B cell (primary cell): ENCODE measurements at regions not wholly inside any gene's neighbourhood (a gene's known extent, or its start where the extent isn't known, plus 50 kb on each side); places are given as distances from the start of the nearest gene placed in this dataset.

Source experiments
- ATAC-seq: fragments of 200-7000 bp; cut with Tn5 transposase; one replicate; pipeline ENCODE4 v1.10.0; 2021; ENCODE audit warnings: low read depth, mild to moderate bottlenecking, moderate number of reproducible peaks, moderate library complexity
- CTCF ChIA-PET: fragments of 350-600 bp; sonication (Branson Sonifier 250); formaldehyde crosslinking; loops from one replicate; lab custom pipeline; 2021; ENCODE audit warnings: antibody characterized with exemption, inconsistent platforms; lab: Charles Lee
- POLR2A ChIA-PET: fragments of 350-600 bp; sonication (Branson Sonifier 250); formaldehyde crosslinking; loops from one replicate; lab custom pipeline; 2021; ENCODE audit warnings: antibody characterized with exemption; lab: Charles Lee
- DNase-seq: peaks from one replicate; pipeline ENCODE4 v3.0.0; 2013
- H2AFZ ChIP-seq: 2 replicates; pipeline ENCODE4 v1.6.1; 2012; ENCODE audit warnings: mild to moderate bottlenecking, low read depth, low read length; ENCODE audit not compliant: insufficient read depth, poor library complexity, severe bottlenecking
- H3K27ac ChIP-seq, 2 donors: 1 replicate in 1 of 2; 2 replicates in 1 of 2; pipeline ENCODE4 v1.5.1; 2012 to 2013; ENCODE audit warnings: low read length in 2 of 2, mild to moderate bottlenecking in 2 of 2, moderate library complexity in 1 of 2
- H3K27me3 ChIP-seq, 4 experiments: fragments of 200-600 bp in 1 of 4; sonication (generic) in 1 of 4; replicated peaks in 1 of 4; 1 replicate in 2 of 4; 2 replicates in 2 of 4; pipeline versions ENCODE4 v1.6.1 to v1.7.0; 2013 to 2016; ENCODE audit warnings: low read length in 3 of 4, mild to moderate bottlenecking in 2 of 4, mixed read lengths in 1 of 4, moderate library complexity in 1 of 4; ENCODE audit not compliant: insufficient read depth in 4 of 4, control insufficient read depth in 3 of 4; ENCODE audit errors: control extremely low read depth in 1 of 4
- H3K36me3 ChIP-seq, 2 experiments: replicated peaks in 1 of 2; 1 replicate in 1 of 2; 2 replicates in 1 of 2; pipeline versions ENCODE4 v1.6.1 to v1.7.1; 2013; ENCODE audit warnings: low read length in 1 of 2; ENCODE audit not compliant: insufficient read depth in 2 of 2, control insufficient read depth in 1 of 2; ENCODE audit errors: control extremely low read depth in 1 of 2, extremely low read depth in 1 of 2
- H3K4me1 ChIP-seq, 2 donors: fragments of 200-600 bp in 1 of 2; sonication (generic) in 1 of 2; 1 replicate in 1 of 2; 2 replicates in 1 of 2; pipeline versions ENCODE4 v1.5.1 to v1.6.1; 2013 to 2017; ENCODE audit warnings: low read length in 2 of 2; ENCODE audit not compliant: control insufficient read depth in 2 of 2, insufficient read depth in 2 of 2
- H3K4me2 ChIP-seq: replicated peaks from 2 replicates; pipeline ENCODE3; 2012; ENCODE audit warnings: mild to moderate bottlenecking, low read depth, low read length; ENCODE audit not compliant: poor library complexity, severe bottlenecking
- H3K4me3 ChIP-seq, 5 experiments: fragments of 200-600 bp in 1 of 5; sonication (generic) in 1 of 5; 1 replicate in 3 of 5; 2 replicates in 2 of 5; pipeline versions ENCODE4 v1.5.1 to v1.7.0; 2011 to 2016; ENCODE audit warnings: low read length in 4 of 5, mild to moderate bottlenecking in 4 of 5, low read depth in 2 of 5, control low read depth in 1 of 5, moderate library complexity in 1 of 5; ENCODE audit not compliant: insufficient read depth in 1 of 5; ENCODE audit errors: control extremely low read depth in 1 of 5, extremely low read depth in 1 of 5
- H3K79me2 ChIP-seq: fragments of 200-600 bp; sonication (generic); one replicate; pipeline ENCODE4 v1.6.0; 2016; ENCODE audit warnings: low read length; ENCODE audit not compliant: control insufficient read depth, insufficient read depth
- H3K9ac ChIP-seq: fragments of 200-600 bp; sonication (generic); 2 replicates; pipeline ENCODE4 v1.6.1; 2017; ENCODE audit warnings: mild to moderate bottlenecking, low read length, moderate library complexity
- H3K9me3 ChIP-seq, 3 donors: one replicate each; pipeline versions ENCODE4 v1.6.1 to v1.7.1; 2013; ENCODE audit warnings: low read length in 2 of 3; ENCODE audit not compliant: control insufficient read depth in 2 of 3, insufficient read depth in 1 of 3; ENCODE audit errors: control extremely low read depth in 1 of 3
- H4K20me1 ChIP-seq: 2 replicates; pipeline ENCODE4 v1.6.0; 2012; ENCODE audit warnings: mild to moderate bottlenecking, low read length; ENCODE audit not compliant: insufficient read depth, control insufficient read depth, poor library complexity, severe bottlenecking
- H3K27ac Mint-ChIP-seq: one replicate; pipeline ENCODE4 v1.8.0; 2021; ENCODE audit warnings: mixed read lengths
- H3K27me3 Mint-ChIP-seq: one replicate; pipeline ENCODE4 v1.8.0; 2021; ENCODE audit warnings: mixed read lengths
- H3K4me1 Mint-ChIP-seq: one replicate; pipeline ENCODE4 v1.8.0; 2021; ENCODE audit warnings: mixed read lengths
- H3K4me3 Mint-ChIP-seq: one replicate; pipeline ENCODE4 v1.8.0; 2021; ENCODE audit warnings: mixed read lengths
- H3K9me3 Mint-ChIP-seq: one replicate; pipeline ENCODE4 v1.8.0; 2022; ENCODE audit warnings: mixed read lengths; ENCODE audit not compliant: insufficient read depth
- EZH2 ChIP-seq: IDR thresholded peaks from 2 replicates; pipeline ENCODE4 v1.6.1; 2012; ENCODE audit warnings: borderline replicate concordance, low read depth, mild to moderate bottlenecking, moderate library complexity, low read length; ENCODE audit not compliant: insufficient read depth, poor library complexity, severe bottlenecking
- WGBS: methylation state at CpG from one replicate; pipeline ENCODE4 v1.1.5; 2013; ENCODE audit warnings: missing lambda C conversion rate; ENCODE audit not compliant: insufficient coverage; 5-methylcytosine and 5-hydroxymethylcytosine counted together
- intact Hi-C: fragments of 100-400 bp; cut with micrococcal nuclease; formaldehyde crosslinking; loops from one replicate; pipeline ENCODE4 v1.10.0; 2022
- TF ChIP-seq, protein P1 (sequence below): fragments of 200-600 bp; IDR thresholded peaks from one replicate; pipeline ENCODE4 v1.8.0; 2022; ENCODE audit warnings: antibody characterized with exemption, mild to moderate bottlenecking

DNA sequence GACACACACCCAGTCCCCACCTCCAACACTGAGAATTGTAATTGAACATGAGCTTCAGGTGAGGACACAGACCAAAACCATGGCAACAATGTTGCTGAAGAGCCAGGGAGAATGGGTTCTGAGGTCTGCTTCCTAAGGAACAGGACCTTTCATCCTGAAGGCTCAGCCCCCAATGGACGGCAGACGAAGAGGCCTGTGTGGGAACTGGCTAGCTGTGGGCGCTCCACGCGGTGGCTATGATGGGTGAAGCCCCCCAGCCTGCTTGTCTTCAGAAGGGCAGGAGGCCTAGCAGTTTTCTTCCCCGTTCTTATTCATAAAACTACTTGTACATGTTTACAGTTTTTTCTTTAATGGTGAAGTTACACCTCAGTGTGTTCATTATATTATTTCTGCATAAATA is 136.1 kb upstream of the SPACA7 start:
- Histone ChIP-seq H3K4me3 (no peak overlapping the region), H3K9ac (no peak overlapping the region), H3K27ac (no peak overlapping the region), H4K20me1 (no peaks in the 10 kb centered on the region), H3K79me2 (no peaks in the 10 kb centered on the region), H3K9me3 (peaks cover 0 to 6% (median 0%) of the 10 kb centered on the region in 3 donors), H3K27me3 (no peaks in the 10 kb centered on the region), H3K36me3 (no peaks in the 10 kb centered on the region), H3K4me1 (no peaks in the 10 kb centered on the region), H2AFZ (no peak overlapping the region), H3K4me2 (no peak overlapping the region)
- no peaks in the 10 kb centered on the region for H3K27me3 Mint-ChIP-seq
- intact Hi-C loops, result no loop called here
- peaks cover 3% of the 10 kb centered on the region for H3K9me3 Mint-ChIP-seq
- no peak for DNase-seq
- H3K4me3 Mint-ChIP-seq, result no peak overlapping the region
- CTCF ChIA-PET, result no interaction called here
- 92% methylated on average over 5 of the region's 6 CpGs for WGBS
- ATAC-seq, result no peak
- POLR2A ChIA-PET, result no interaction called here
- no peaks in the 10 kb centered on the region for H3K4me1 Mint-ChIP-seq
- H3K27ac Mint-ChIP-seq, result no peak overlapping the region
- TF ChIP-seq EZH2, result no peak
- TF ChIP-seq, protein P1, sequence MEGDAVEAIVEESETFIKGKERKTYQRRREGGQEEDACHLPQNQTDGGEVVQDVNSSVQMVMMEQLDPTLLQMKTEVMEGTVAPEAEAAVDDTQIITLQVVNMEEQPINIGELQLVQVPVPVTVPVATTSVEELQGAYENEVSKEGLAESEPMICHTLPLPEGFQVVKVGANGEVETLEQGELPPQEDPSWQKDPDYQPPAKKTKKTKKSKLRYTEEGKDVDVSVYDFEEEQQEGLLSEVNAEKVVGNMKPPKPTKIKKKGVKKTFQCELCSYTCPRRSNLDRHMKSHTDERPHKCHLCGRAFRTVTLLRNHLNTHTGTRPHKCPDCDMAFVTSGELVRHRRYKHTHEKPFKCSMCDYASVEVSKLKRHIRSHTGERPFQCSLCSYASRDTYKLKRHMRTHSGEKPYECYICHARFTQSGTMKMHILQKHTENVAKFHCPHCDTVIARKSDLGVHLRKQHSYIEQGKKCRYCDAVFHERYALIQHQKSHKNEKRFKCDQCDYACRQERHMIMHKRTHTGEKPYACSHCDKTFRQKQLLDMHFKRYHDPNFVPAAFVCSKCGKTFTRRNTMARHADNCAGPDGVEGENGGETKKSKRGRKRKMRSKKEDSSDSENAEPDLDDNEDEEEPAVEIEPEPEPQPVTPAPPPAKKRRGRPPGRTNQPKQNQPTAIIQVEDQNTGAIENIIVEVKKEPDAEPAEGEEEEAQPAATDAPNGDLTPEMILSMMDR, result no peak

DNA sequence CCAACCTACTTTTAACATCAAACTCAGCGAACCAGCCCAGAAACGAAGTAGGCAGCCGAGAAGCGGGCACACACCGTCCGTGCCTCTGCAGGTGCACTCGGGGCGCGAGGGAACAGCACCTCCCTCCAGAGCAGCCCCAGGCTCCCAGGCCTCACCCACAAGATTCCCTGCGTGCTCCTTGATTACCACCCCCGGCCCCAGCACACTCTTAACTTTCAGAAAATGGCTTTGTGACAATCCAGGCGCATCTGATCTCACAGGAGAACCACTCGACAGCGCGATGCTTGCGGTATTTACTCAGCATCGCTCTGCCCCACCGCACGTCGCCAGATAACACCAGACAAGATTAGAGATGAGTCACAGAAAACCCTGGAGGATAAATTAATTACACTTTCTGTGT is 134.9 kb upstream of the SPACA7 start:
- 93% methylated on average over 20 of the region's 20 CpGs for WGBS
- DNase-seq (no peak), ATAC-seq (no peak)
- H3K4me1 Mint-ChIP-seq, result no peaks in the 10 kb centered on the region
- no peaks in the 10 kb centered on the region for H3K4me1 ChIP-seq
- peaks cover 3% of the 10 kb centered on the region for H3K9me3 Mint-ChIP-seq
- H4K20me1 ChIP-seq, result no peaks in the 10 kb centered on the region
- H3K79me2 ChIP-seq, result no peaks in the 10 kb centered on the region
- H3K4me3 ChIP-seq, result no peak overlapping the region
- H3K27ac ChIP-seq, result no peak overlapping the region
- H3K9ac ChIP-seq, result no peak overlapping the region
- no peak for TF ChIP-seq EZH2
- TF ChIP-seq, protein P1, result no peak
- H2AFZ ChIP-seq, result no peak overlapping the region
- H3K27ac Mint-ChIP-seq, result no peak overlapping the region
- no peaks in the 10 kb centered on the region for H3K27me3 Mint-ChIP-seq
- H3K36me3 ChIP-seq, result no peaks in the 10 kb centered on the region
- intact Hi-C loops, result no loop called here
- ChIA-PET CTCF (no interaction called here), POLR2A (no interaction called here)
- H3K4me3 Mint-ChIP-seq, result no peak overlapping the region
- no peaks in the 10 kb centered on the region for H3K27me3 ChIP-seq
- H3K4me2 ChIP-seq, result no peak overlapping the region
- H3K9me3 ChIP-seq, result peaks cover 0 to 4% (median 0%) of the 10 kb centered on the region in 3 donors
